Testis (tissue), 2 donors: ENCODE measurements at regions not wholly inside any gene's neighbourhood (a gene's known extent, or its start where the extent isn't known, plus 50 kb on each side); places are given as distances from the start of the nearest gene placed in this dataset.

Source experiments
- CTCF ChIP-seq, 3 experiments: fragments of 450-650 bp in 2 of 3; fragments of 200-600 bp in 1 of 3; sonication (generic) in 1 of 3; IDR thresholded peaks; one replicate each; pipeline ENCODE4 v1.5.1; 2016 to 2019; ENCODE audit warnings: antibody characterized with exemption in 3 of 3, mild to moderate bottlenecking in 2 of 3, moderate library complexity in 1 of 3
- POLR2A ChIP-seq: fragments of 450-650 bp; IDR thresholded peaks from one replicate; pipeline ENCODE4 v1.6.1; 2017; ENCODE audit warnings: antibody characterized with exemption, mild to moderate bottlenecking, moderate library complexity

- TF ChIP-seq POLR2A (no peak), CTCF (IDR thresholded peaks at IDR 0.05) (no peak)
Measured at GRCh38 chr7:136688601-136689000, 179.9 kb upstream of the CHRM2 start.
